OCI-LY3 (cell line): ENCODE measurements at regions not wholly inside any gene's neighbourhood (a gene's known extent, or its start where the extent isn't known, plus 50 kb on each side); places are given as distances from the start of the nearest gene placed in this dataset.

Experiments
- CTCF ChIP-seq: fragments of 200-600, 300-600 bp; sonication (generic); IDR thresholded peaks from 2 replicates; pipeline ENCODE4 v1.5.1; 2014; ENCODE audit warnings: antibody characterized with exemption, low read length, low read depth
- EZH2phosphoT487 ChIP-seq: fragments of 200-600 bp; shearing (Covaris generic); IDR thresholded peaks from 2 replicates; pipeline ENCODE4 v1.6.1; 2018; ENCODE audit warnings: antibody characterized with exemption, mixed run types, low read depth

DNA sequence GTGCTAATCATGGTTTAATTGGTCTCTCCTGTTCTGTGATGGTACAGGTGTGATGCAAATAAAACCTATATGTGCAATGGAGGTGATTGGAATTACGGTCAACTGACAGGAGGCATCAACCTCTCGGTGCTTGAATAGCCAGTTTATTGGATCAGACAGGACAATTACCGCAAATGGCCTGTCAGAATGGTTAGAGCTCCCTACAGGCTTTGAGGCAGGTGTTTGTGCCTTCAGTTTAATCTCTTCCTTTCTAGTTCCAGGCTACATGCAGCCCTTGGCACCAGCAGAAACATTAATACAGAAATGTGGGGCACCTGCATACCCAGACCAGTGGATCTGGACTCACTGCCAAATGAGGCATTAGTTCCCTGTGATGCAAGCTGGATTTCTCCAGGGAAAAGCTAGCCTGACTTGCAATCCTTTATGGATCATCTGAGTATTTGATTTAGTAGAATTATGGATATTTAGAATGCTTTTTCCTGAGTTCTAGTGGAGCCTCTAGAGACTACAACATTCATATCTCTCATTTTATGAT, 128.6 kb downstream of the MAT2B start:
- TF ChIP-seq CTCF (no peak), EZH2phosphoT487 (no peak)
